CD14-positive monocyte (primary cell): ENCODE measurements at regions not wholly inside any gene's neighbourhood (a gene's known extent, or its start where the extent isn't known, plus 50 kb on each side); places are given as distances from the start of the nearest gene placed in this dataset.

Experiments
- DNase-seq, 3 donors: peaks; one replicate each; pipeline ENCODE4 v3.0.0-alpha.2; 2011 to 2022
- H2AFZ ChIP-seq: 2 replicates; pipeline ENCODE4 v1.6.0; 2012; ENCODE audit warnings: mild to moderate bottlenecking, low read depth, low read length, inconsistent platforms; ENCODE audit not compliant: insufficient read depth, poor library complexity, severe bottlenecking
- H3K27ac ChIP-seq, 2 donors: 1 replicate in 1 of 2; 2 replicates in 1 of 2; pipeline ENCODE4 v1.5.1; 2012 to 2013; ENCODE audit warnings: low read length in 2 of 2, control low read depth in 1 of 2, inconsistent platforms in 1 of 2, low read depth in 1 of 2, mild to moderate bottlenecking in 1 of 2
- H3K27me3 ChIP-seq, 2 donors: one replicate each; pipeline versions ENCODE4 v1.6.0 to v1.6.1; 2011 to 2013; ENCODE audit warnings: low read length in 2 of 2; ENCODE audit not compliant: control insufficient read depth in 2 of 2, insufficient read depth in 2 of 2
- H3K36me3 ChIP-seq, 2 donors: replicated peaks in 1 of 2; 1 replicate in 1 of 2; 2 replicates in 1 of 2; pipeline versions ENCODE4 v1.5.1 to v1.6.1; 2012 to 2013; ENCODE audit warnings: low read length in 2 of 2, control low read depth in 1 of 2, inconsistent platforms in 1 of 2, mild to moderate bottlenecking in 1 of 2; ENCODE audit not compliant: insufficient read depth in 2 of 2, control insufficient read depth in 1 of 2
- H3K4me1 ChIP-seq, 2 donors: 1 replicate in 1 of 2; 2 replicates in 1 of 2; pipeline versions ENCODE4 v1.5.1 to v1.6.1; 2012 to 2013; ENCODE audit warnings: low read length in 2 of 2, control low read depth in 1 of 2, inconsistent platforms in 1 of 2, mild to moderate bottlenecking in 1 of 2, moderate library complexity in 1 of 2; ENCODE audit not compliant: insufficient read depth in 2 of 2, control insufficient read depth in 1 of 2
- H3K4me2 ChIP-seq: replicated peaks from 2 replicates; pipeline ENCODE3; 2012; ENCODE audit warnings: low read length, moderate library complexity, mild to moderate bottlenecking; ENCODE audit not compliant: poor library complexity, severe bottlenecking; ENCODE audit errors: extremely low read depth
- H3K4me3 ChIP-seq, 3 experiments: fragments of 200-600 bp in 1 of 3; sonication (generic) in 1 of 3; replicated peaks in 1 of 3; 1 replicate in 2 of 3; 2 replicates in 1 of 3; pipeline ENCODE4 v1.5.1; 2011 to 2013; ENCODE audit warnings: low read length in 3 of 3, mild to moderate bottlenecking in 3 of 3, control low read depth in 2 of 3, low read depth in 2 of 3, inconsistent platforms in 1 of 3, moderate library complexity in 1 of 3
- H3K79me2 ChIP-seq: 2 replicates; pipeline ENCODE4 v1.6.0; 2012; ENCODE audit warnings: mild to moderate bottlenecking, control low read depth, inconsistent platforms, low read length, moderate library complexity; ENCODE audit not compliant: insufficient read depth
- H3K9ac ChIP-seq: 2 replicates; pipeline ENCODE4 v1.6.0; 2017; ENCODE audit warnings: low read length, mild to moderate bottlenecking; ENCODE audit not compliant: insufficient read depth, poor library complexity, severe bottlenecking
- H3K9me3 ChIP-seq, 2 donors: replicated peaks in 1 of 2; 1 replicate in 1 of 2; 2 replicates in 1 of 2; pipeline versions ENCODE4 v1.5.1 to v1.6.1; 2012 to 2013; ENCODE audit warnings: low read length in 2 of 2, control low read depth in 1 of 2; ENCODE audit not compliant: control insufficient read depth in 1 of 2, insufficient read depth in 1 of 2
- H4K20me1 ChIP-seq: 2 replicates; pipeline ENCODE4 v1.6.0; 2012; ENCODE audit warnings: mild to moderate bottlenecking, low read length, control low read depth, moderate library complexity; ENCODE audit not compliant: insufficient read depth
- H3K27ac Mint-ChIP-seq, 7 donors: one replicate each; pipeline ENCODE4 v1.8.0; 2020; ENCODE audit warnings: mild to moderate bottlenecking in 7 of 7, mixed read lengths in 7 of 7, moderate library complexity in 6 of 7, inconsistent platforms in 2 of 7
- H3K27me3 Mint-ChIP-seq, 3 donors: one replicate each; pipeline ENCODE4 v1.8.0; 2021 to 2022; ENCODE audit warnings: low read depth in 3 of 3, mild to moderate bottlenecking in 3 of 3, mixed read lengths in 3 of 3, moderate library complexity in 3 of 3, inconsistent platforms in 1 of 3
- H3K36me3 Mint-ChIP-seq, 2 donors: one replicate each; pipeline ENCODE4 v1.8.0; 2020; ENCODE audit warnings: mixed read lengths in 2 of 2, inconsistent platforms in 1 of 2, mild to moderate bottlenecking in 1 of 2
- H3K4me1 Mint-ChIP-seq: one replicate; pipeline ENCODE4 v1.8.0; 2020; ENCODE audit warnings: mild to moderate bottlenecking, mixed read lengths
- H3K4me3 Mint-ChIP-seq, 2 donors: one replicate each; pipeline ENCODE4 v1.8.0; 2020; ENCODE audit warnings: mild to moderate bottlenecking in 2 of 2, mixed read lengths in 2 of 2, moderate library complexity in 1 of 2
- H3K9me3 Mint-ChIP-seq, 7 donors: one replicate each; pipeline ENCODE4 v1.8.0; 2020 to 2022; ENCODE audit warnings: mixed read lengths in 7 of 7, mild to moderate bottlenecking in 6 of 7, moderate library complexity in 6 of 7, inconsistent platforms in 2 of 7
- CTCF ChIP-seq: fragments of 200-600 bp; IDR thresholded peaks from one replicate; pipeline ENCODE4 v1.8.0; 2022; ENCODE audit warnings: antibody characterized with exemption, mild to moderate bottlenecking
- WGBS: methylation state at CpG from one replicate; pipeline ENCODE4 v1.1.5; 2013; ENCODE audit warnings: missing lambda C conversion rate; ENCODE audit not compliant: insufficient coverage; 5-methylcytosine and 5-hydroxymethylcytosine counted together
- intact Hi-C, 2 donors: fragments of 100-400 bp; cut with micrococcal nuclease; formaldehyde crosslinking; loops; one replicate each; pipeline versions ENCODE4 v1.15.0 to v1.15.1; 2023

GRCh38 chrX:116749943-116750342, 287.2 kb upstream of the CT83 start:
- Histone ChIP-seq H3K27ac (no peak overlapping the region), H3K36me3 (no peaks in the 10 kb centered on the region), H4K20me1 (no peaks in the 10 kb centered on the region), H3K9me3 (peaks cover 0 to 11% of the 10 kb centered on the region in 2 donors), H3K4me3 (no peak overlapping the region), H3K9ac (no peak overlapping the region), H3K4me2 (no peak overlapping the region), H3K79me2 (no peaks in the 10 kb centered on the region), H2AFZ (no peak overlapping the region), H3K27me3 (no peaks in the 10 kb centered on the region), H3K4me1 (no peaks in the 10 kb centered on the region)
- WGBS = no CpG with 5 or more reads among the region's 3 CpGs
- no peak for TF ChIP-seq CTCF
- H3K4me1 Mint-ChIP-seq = no peaks in the 10 kb centered on the region
- peaks cover 0 to 1% (median 0%) of the 10 kb centered on the region in 3 donors for H3K27me3 Mint-ChIP-seq
- DNase-seq = no peak
- intact Hi-C loops = no loop called here
- peaks cover 0 to 7% (median 2%) of the 10 kb centered on the region in 7 donors for H3K9me3 Mint-ChIP-seq
- no peak overlapping the region for H3K27ac Mint-ChIP-seq
- H3K36me3 Mint-ChIP-seq = no peaks in the 10 kb centered on the region
- no peak overlapping the region for H3K4me3 Mint-ChIP-seq

GRCh38 chrX:116732214-116732613, 269.4 kb upstream of the CT83 start:
- no peaks in the 10 kb centered on the region for H3K4me1 ChIP-seq
- H2AFZ ChIP-seq = no peak overlapping the region
- intact Hi-C loops = no loop called here
- no peaks in the 10 kb centered on the region for H3K79me2 ChIP-seq
- H4K20me1 ChIP-seq = no peaks in the 10 kb centered on the region
- H3K27ac Mint-ChIP-seq = no peak overlapping the region
- H3K4me3 ChIP-seq = no peak overlapping the region
- DNase-seq = no peak
- no peaks in the 10 kb centered on the region for H3K9me3 ChIP-seq
- no peak overlapping the region for H3K4me3 Mint-ChIP-seq
- no peaks in the 10 kb centered on the region for H3K4me1 Mint-ChIP-seq
- peaks cover 0 to 2% (median 0%) of the 10 kb centered on the region in 3 donors for H3K27me3 Mint-ChIP-seq
- H3K4me2 ChIP-seq = no peak overlapping the region
- no peaks in the 10 kb centered on the region for H3K27me3 ChIP-seq
- H3K9me3 Mint-ChIP-seq = peaks cover 0 to 4% (median 2%) of the 10 kb centered on the region in 7 donors
- no peaks in the 10 kb centered on the region for H3K36me3 ChIP-seq
- H3K9ac ChIP-seq = no peak overlapping the region
- 78% methylated on average over 2 of the region's 2 CpGs for WGBS
- H3K36me3 Mint-ChIP-seq = no peaks in the 10 kb centered on the region
- TF ChIP-seq CTCF = no peak
- H3K27ac ChIP-seq = no peak overlapping the region
